Choroid plexus epithelial cell (primary cell): ENCODE measurements at regions not wholly inside any gene's neighbourhood (a gene's known extent, or its start where the extent isn't known, plus 50 kb on each side); places are given as distances from the start of the nearest gene placed in this dataset.

Source experiments
- DNase-seq: peaks from one replicate; pipeline ENCODE4 v3.0.0-alpha.2; 2010; ENCODE audit warnings: low read depth
- H3K4me3 ChIP-seq: 2 replicates; pipeline ENCODE4 v1.5.1; 2011; ENCODE audit warnings: low read depth, mild to moderate bottlenecking, control low read depth, low read length, moderate library complexity
- CTCF ChIP-seq: conservative IDR thresholded peaks from 2 replicates; pipeline ENCODE4 v1.5.1; 2011; ENCODE audit warnings: low read depth, mild to moderate bottlenecking, control low read depth, inconsistent platforms, low read length, moderate library complexity

DNA sequence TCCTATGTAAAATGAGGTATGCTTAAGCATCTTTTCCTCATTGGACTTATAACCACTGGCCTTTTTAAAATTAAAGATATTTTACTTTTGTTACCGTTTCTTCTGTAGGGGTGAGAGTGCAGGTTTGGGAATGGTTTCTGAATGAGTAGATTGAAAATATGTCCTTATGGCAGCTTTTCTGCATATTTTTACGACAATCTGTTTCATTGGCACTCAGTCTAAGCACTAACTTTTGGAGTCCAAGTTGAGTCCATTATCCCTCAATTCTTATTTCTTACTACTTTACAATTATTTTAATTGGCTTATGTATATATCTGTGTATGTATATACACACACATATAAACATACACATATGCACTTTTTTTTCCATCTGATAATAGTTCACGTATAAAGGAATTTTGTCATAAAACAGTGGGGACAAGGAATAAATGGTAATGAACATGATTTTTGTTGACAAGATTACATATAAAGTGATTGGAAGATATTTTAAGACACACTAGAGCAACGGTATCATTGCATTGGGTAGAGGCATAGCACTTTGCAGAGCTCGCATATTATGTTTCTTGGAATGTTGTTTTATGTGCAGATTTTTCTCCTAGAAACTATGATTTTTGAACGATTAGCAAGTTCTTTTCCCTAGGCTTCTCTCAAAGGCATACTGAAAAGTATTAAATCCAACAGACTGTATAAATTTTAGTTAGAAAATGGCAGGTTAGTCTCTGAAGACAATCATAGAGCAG, 133.0 kb downstream of the FAT4 start:
- no peak for TF ChIP-seq CTCF
- H3K4me3 ChIP-seq = no peak overlapping the region
- no peak for DNase-seq

- no peak overlapping the region for H3K4me3 ChIP-seq
- no peak for TF ChIP-seq CTCF
- no peak for DNase-seq
These were observed 141.3 kb downstream of the FAT4 start for GRCh38 chr4:125456075-125456474.

- H3K4me3 ChIP-seq = no peak overlapping the region
- no peak for DNase-seq
- no peak for TF ChIP-seq CTCF
These were observed 144.8 kb downstream of the FAT4 start for GRCh38 chr4:125459531-125459930.

DNA sequence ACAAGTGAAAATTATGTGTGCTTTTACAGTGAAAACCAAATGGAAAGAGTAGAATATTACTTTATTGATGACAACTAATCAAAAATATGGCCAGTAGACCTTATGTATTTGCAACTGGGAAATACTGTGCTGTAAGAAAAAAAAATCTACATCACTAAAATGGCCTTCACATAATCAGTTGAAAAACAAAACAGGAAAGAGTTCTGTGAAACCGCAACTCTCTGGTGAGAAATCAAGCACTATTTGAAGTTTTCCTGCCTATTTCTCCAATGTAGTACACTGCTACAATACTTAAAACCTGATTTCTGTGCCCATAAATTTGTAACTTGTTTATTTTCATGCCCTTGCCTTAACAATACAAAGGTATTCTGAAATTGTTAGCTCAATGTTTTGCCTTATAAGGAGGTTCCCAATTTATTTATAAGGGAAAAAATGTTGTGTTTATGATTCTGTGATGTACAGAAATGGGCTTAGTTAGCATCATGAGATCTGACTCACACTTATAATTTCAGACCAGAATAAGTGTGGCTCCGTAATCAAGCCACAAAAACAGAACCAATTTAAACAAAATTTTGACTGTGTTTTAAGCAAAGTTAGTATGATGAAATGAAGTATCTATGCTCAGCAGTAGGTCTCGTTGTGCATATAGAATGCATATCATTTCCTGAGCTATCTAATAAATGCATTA, 147.1 kb downstream of the FAT4 start:
- no peak for TF ChIP-seq CTCF
- H3K4me3 ChIP-seq = no peak overlapping the region

GRCh38 chr4:125464146-125464545, 149.4 kb downstream of the FAT4 start:
- no peak overlapping the region for H3K4me3 ChIP-seq
- no peak for TF ChIP-seq CTCF
- no peak for DNase-seq

More for the DNA sequence above, 147.1 kb downstream of the FAT4 start:
- DNase-seq = peak; percentile 9

DNA sequence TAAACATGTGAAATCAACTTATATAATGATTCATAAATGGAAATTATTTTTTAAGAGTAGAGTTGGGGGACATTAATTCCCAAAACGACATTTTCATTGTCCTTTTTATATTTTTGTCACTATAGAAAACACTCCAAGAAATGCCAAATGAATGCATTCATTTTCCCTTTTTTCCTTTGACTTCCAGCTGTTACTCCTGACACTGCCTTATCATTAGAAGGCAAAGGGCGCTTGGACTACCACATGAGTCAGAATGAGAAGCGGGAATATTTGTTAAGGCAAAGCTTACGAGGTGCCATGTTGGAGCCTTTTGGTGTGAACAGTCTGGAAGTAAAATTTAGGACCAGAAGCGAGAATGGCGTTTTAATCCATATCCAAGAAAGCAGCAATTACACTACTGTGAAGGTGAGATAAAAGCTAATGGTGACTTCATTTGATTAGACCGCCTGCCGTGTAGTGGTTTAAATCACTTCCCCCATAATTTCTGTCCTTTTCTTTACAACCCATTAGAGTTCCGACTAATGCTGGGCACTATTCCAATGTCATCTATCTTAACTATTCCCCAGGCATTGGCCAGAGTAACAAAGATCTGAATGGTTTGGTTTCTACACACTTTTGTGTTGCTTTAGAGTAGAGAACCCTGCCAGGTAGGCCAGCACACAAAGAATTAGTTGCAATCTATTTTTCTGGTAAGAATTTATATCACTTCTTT, 166.7 kb downstream of the FAT4 start:
- no peak overlapping the region for H3K4me3 ChIP-seq
- no peak for DNase-seq
- TF ChIP-seq CTCF = no peak
